Hepatocyte (in vitro differentiated cells): ENCODE measurements at regions not wholly inside any gene's neighbourhood (a gene's known extent, or its start where the extent isn't known, plus 50 kb on each side); places are given as distances from the start of the nearest gene placed in this dataset.

Experiments
- EZH2phosphoT487 ChIP-seq: fragments of 200-600 bp; sonication (generic); IDR thresholded peaks from one replicate; pipeline ENCODE4 v1.6.1; 2018; ENCODE audit warnings: antibody characterized with exemption, mild to moderate bottlenecking, low read depth, moderate library complexity; ENCODE audit not compliant: unreplicated experiment, severe bottlenecking
- TF ChIP-seq, protein P1 (sequence below): fragments of 200-600 bp; sonication (generic); IDR thresholded peaks from 2 replicates; pipeline ENCODE4 v1.5.1; 2016; ENCODE audit warnings: antibody characterized with exemption, mild to moderate bottlenecking; ENCODE audit not compliant: poor library complexity

DNA sequence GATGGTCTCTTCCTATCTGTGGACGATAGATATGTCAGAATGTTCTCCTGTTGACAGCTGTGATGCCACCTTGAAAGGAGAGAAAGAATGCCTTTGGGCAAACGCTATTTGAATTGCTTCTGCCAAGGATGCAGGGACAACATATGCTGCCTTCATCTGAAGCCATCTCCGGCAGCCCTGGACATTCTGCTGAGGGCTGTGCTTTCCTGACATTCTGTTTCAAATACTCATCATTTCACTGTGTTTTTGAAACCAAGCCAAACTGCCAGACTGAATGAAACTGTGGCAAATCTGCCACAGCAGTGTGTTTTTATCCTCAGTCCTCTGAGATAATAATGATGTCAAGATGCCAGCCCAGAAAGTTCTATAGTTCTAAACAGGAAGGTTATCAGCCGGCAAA lies 85.8 kb upstream of the BCAT1 start:
- no peak for TF ChIP-seq EZH2phosphoT487
- TF ChIP-seq, protein P1, sequence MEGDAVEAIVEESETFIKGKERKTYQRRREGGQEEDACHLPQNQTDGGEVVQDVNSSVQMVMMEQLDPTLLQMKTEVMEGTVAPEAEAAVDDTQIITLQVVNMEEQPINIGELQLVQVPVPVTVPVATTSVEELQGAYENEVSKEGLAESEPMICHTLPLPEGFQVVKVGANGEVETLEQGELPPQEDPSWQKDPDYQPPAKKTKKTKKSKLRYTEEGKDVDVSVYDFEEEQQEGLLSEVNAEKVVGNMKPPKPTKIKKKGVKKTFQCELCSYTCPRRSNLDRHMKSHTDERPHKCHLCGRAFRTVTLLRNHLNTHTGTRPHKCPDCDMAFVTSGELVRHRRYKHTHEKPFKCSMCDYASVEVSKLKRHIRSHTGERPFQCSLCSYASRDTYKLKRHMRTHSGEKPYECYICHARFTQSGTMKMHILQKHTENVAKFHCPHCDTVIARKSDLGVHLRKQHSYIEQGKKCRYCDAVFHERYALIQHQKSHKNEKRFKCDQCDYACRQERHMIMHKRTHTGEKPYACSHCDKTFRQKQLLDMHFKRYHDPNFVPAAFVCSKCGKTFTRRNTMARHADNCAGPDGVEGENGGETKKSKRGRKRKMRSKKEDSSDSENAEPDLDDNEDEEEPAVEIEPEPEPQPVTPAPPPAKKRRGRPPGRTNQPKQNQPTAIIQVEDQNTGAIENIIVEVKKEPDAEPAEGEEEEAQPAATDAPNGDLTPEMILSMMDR, result no peak
